ENCODE measurements at regions not wholly inside any gene's neighbourhood (a gene's known extent, or its start where the extent isn't known, plus 50 kb on each side); places are given as distances from the start of the nearest gene placed in this dataset.

- in situ Hi-C loops (cut with HindIII; ENCODE audit: extremely low pct_ligation_motif_present, low pct_unique_long_range_greater_than_20kb) = no loop called here
- ATAC-seq (no peak), FAIRE-seq (no peak), DNase-seq (ENCODE audit: low spot score) (no peak)
- BruUV-seq (replicated peaks) = no TSS peak
- H3K79me2 ChIP-seq (ENCODE audit: insufficient read depth, low read length) = no peaks in the 10 kb centered on the region
- no peak overlapping the region for H3K4me2 ChIP-seq (ENCODE audit: low read depth, low read length)
- ChIA-PET POLR2A (no interaction called here), CTCF (ENCODE audit: low intra/inter-chr PET ratio, low total read pairs) (no interaction called here)
- no peak overlapping the region for H2AFZ ChIP-seq (ENCODE audit: low read length)
- no peaks in the 10 kb centered on the region for H3K27me3 ChIP-seq (ENCODE audit: control insufficient read depth in 1 of 2, insufficient read depth in 2 of 2, low read length in 2 of 2)
- no peak overlapping the region for H3K27ac ChIP-seq (ENCODE audit: extremely low read length, insufficient read depth, low read length)
- intact Hi-C loops (cut with micrococcal nuclease; ENCODE audit: unreplicated experiment) = no loop called here
- 2% methylated on average over 1 of the region's 1 CpG for WGBS (ENCODE audit: low lambda C conversion rate)
- H4K20me1 ChIP-seq (ENCODE audit: insufficient read depth, low read length) = no peaks in the 10 kb centered on the region
- no peak overlapping the region for H3K9ac ChIP-seq (ENCODE audit: insufficient read depth, low read depth, low read length)
- peaks cover 4% of the 10 kb centered on the region; the same call in 1 of the 2 replicates for H3K9me3 ChIP-seq (ENCODE audit: low read length)
- H3K4me1 ChIP-seq (ENCODE audit: insufficient read depth, low read length) = no peaks in the 10 kb centered on the region
- no peak overlapping the region for H3K4me3 ChIP-seq (replicated peaks in 1 of 3; ENCODE audit: insufficient read depth in 1 of 3, low read depth in 2 of 3, low read length in 3 of 3)
- no peaks in the 10 kb centered on the region for H3K36me3 ChIP-seq (replicated peaks in 1 of 2; ENCODE audit: control insufficient read depth in 1 of 2, insufficient read depth in 2 of 2, low read length in 2 of 2)
- TF ChIP-seq ZSCAN20 (CRISPR knock-in tag; IDR thresholded peaks at IDR 0.05; ENCODE audit: borderline replicate concordance) (no peak), ZNF160 (CRISPR knock-in tag; IDR thresholded peaks at IDR 0.05) (no peak), ZNF468 (CRISPR knock-in tag; IDR thresholded peaks at IDR 0.05) (no peak), ETV6 (CRISPR knock-in tag; conservative IDR thresholded peaks at IDR 0.05) (no peak), ZBTB37 (CRISPR knock-in tag; IDR thresholded peaks at IDR 0.05) (no peak), HNRNPUL1 (IDR thresholded peaks at IDR 0.05; ENCODE audit: low read depth, low read length) (no peak), TSC22D2 (CRISPR knock-in tag; IDR thresholded peaks at IDR 0.05; ENCODE audit: borderline replicate concordance) (no peak), TEF (CRISPR knock-in tag; IDR thresholded peaks at IDR 0.05) (no peak), ZNF773 (CRISPR knock-in tag; IDR thresholded peaks at IDR 0.05; ENCODE audit: borderline replicate concordance) (no peak), CEBPG (CRISPR knock-in tag; IDR thresholded peaks at IDR 0.05) (no peak), ZNF263 (CRISPR knock-in tag; IDR thresholded peaks at IDR 0.05) (no peak), TBP (CRISPR knock-in tag; IDR thresholded peaks at IDR 0.05) (no peak), IRF9 (CRISPR knock-in tag; IDR thresholded peaks at IDR 0.05; ENCODE audit: borderline replicate concordance) (no peak), NFE2L1 (CRISPR knock-in tag; IDR thresholded peaks at IDR 0.05; ENCODE audit: borderline replicate concordance) (no peak)
Measured at GRCh38 chr1:218969006-218969405, 204.7 kb upstream of the LYPLAL1 start.

Data from HepG2 (cell line).